GM23248 (cell line): ENCODE measurements at regions not wholly inside any gene's neighbourhood (a gene's known extent, or its start where the extent isn't known, plus 50 kb on each side); places are given as distances from the start of the nearest gene placed in this dataset.

Source experiments
- DNase-seq: peaks from one replicate; pipeline ENCODE4 v3.0.0-alpha.2; 2015
- H2AFZ ChIP-seq: fragments of 200-600 bp; sonication (generic); 2 replicates; pipeline ENCODE4 v1.6.1; 2016; ENCODE audit warnings: antibody characterized with exemption
- H3F3A ChIP-seq: fragments of 200-600 bp; sonication (generic); 2 replicates; pipeline ENCODE4 v1.6.1; 2016; ENCODE audit warnings: mild to moderate bottlenecking, antibody characterized with exemption, mixed run types; ENCODE audit not compliant: insufficient read depth
- H3K27ac ChIP-seq: fragments of 200-600 bp; sonication (generic); 2 replicates; pipeline ENCODE4 v1.5.1; 2016; ENCODE audit warnings: mild to moderate bottlenecking
- H3K27me3 ChIP-seq: fragments of 200-600 bp; sonication (generic); replicated peaks from 2 replicates; pipeline ENCODE4 v1.6.1; 2016; ENCODE audit warnings: mild to moderate bottlenecking; ENCODE audit not compliant: insufficient read depth
- H3K36me3 ChIP-seq: fragments of 200-600 bp; sonication (generic); 2 replicates; pipeline ENCODE4 v1.6.1; 2016; ENCODE audit warnings: low read depth, mild to moderate bottlenecking
- H3K4me1 ChIP-seq: fragments of 200-600 bp; sonication (generic); 2 replicates; pipeline ENCODE4 v1.6.1; 2016; ENCODE audit warnings: mild to moderate bottlenecking; ENCODE audit not compliant: insufficient read depth
- H3K4me2 ChIP-seq: fragments of 200-600 bp; sonication (generic); one replicate; pipeline ENCODE4 v1.6.1; 2016; ENCODE audit warnings: mild to moderate bottlenecking; ENCODE audit not compliant: unreplicated experiment
- H3K4me3 ChIP-seq: fragments of 200-600 bp; sonication (generic); 2 replicates; pipeline ENCODE4 v1.5.1; 2016; ENCODE audit warnings: mild to moderate bottlenecking
- H3K79me2 ChIP-seq: fragments of 200-600 bp; sonication (generic); 2 replicates; pipeline ENCODE4 v1.6.1; 2016; ENCODE audit warnings: mild to moderate bottlenecking; ENCODE audit not compliant: insufficient read depth
- H3K9ac ChIP-seq: fragments of 200-600 bp; sonication (generic); 2 replicates; pipeline ENCODE4 v1.6.1; 2016; ENCODE audit warnings: mild to moderate bottlenecking
- H3K9me2 ChIP-seq: fragments of 200-600 bp; sonication (generic); 2 replicates; pipeline ENCODE4 v1.6.1; 2016; ENCODE audit warnings: mixed run types, mild to moderate bottlenecking, moderate library complexity; ENCODE audit not compliant: insufficient read depth
- H3K9me3 ChIP-seq: fragments of 200-600 bp; sonication (generic); one replicate; pipeline ENCODE4 v1.6.1; 2017; ENCODE audit warnings: low read depth
- H4K20me1 ChIP-seq: fragments of 200-600 bp; sonication (generic); 2 replicates; pipeline ENCODE4 v1.6.0; 2016; ENCODE audit not compliant: insufficient read depth
- EZH2 ChIP-seq: fragments of 200-600 bp; sonication (generic); IDR thresholded peaks from 2 replicates; pipeline ENCODE4 v1.6.1; 2018; ENCODE audit warnings: antibody characterized with exemption, mild to moderate bottlenecking; ENCODE audit not compliant: insufficient read depth, poor library complexity, severe bottlenecking
- EZH2phosphoT487 ChIP-seq: fragments of 200-600 bp; sonication (generic); IDR thresholded peaks from 2 replicates; pipeline ENCODE4 v1.6.1; 2018; ENCODE audit warnings: antibody characterized with exemption, moderate library complexity, mild to moderate bottlenecking, low read depth; ENCODE audit not compliant: insufficient read depth
- WGBS, 2 experiments: methylation state at CpG; one replicate each; pipeline ENCODE4 v1.1.6; 2015 to 2017; ENCODE audit warnings: low lambda C conversion rate in 2 of 2, low coverage in 1 of 2; ENCODE audit errors: missing lambda C conversion rate in 2 of 2; 5-methylcytosine and 5-hydroxymethylcytosine counted together
- in situ Hi-C: fragments of 300-500 bp; cut with MboI; formaldehyde crosslinking; loops from 2 replicates; pipeline ENCODE4 v1.15.0; 2020

- no peaks in the 10 kb centered on the region for H3K4me1 ChIP-seq
- H3K9ac ChIP-seq = no peak overlapping the region
- no peaks in the 10 kb centered on the region for H3K79me2 ChIP-seq
- no peaks in the 10 kb centered on the region for H3K27me3 ChIP-seq
- H3K27ac ChIP-seq = no peak overlapping the region
- no peak overlapping the region for H3K4me2 ChIP-seq
- H3K9me3 ChIP-seq = no peaks in the 10 kb centered on the region
- H4K20me1 ChIP-seq = no peaks in the 10 kb centered on the region
- no peaks in the 10 kb centered on the region for H3F3A ChIP-seq
- in situ Hi-C loops = no loop called here
- no peak overlapping the region for H2AFZ ChIP-seq
- no peak for DNase-seq
- TF ChIP-seq EZH2 (no peak), EZH2phosphoT487 (no peak)
- 35 to 36% methylated on average over 1 of the region's 1 CpG for WGBS, 2 experiments
- no peaks in the 10 kb centered on the region for H3K9me2 ChIP-seq
- H3K4me3 ChIP-seq = no peak overlapping the region
- H3K36me3 ChIP-seq = no peaks in the 10 kb centered on the region
Measured at GRCh38 chr9:118236625-118237024, 532.4 kb downstream of the TLR4 start.

DNA sequence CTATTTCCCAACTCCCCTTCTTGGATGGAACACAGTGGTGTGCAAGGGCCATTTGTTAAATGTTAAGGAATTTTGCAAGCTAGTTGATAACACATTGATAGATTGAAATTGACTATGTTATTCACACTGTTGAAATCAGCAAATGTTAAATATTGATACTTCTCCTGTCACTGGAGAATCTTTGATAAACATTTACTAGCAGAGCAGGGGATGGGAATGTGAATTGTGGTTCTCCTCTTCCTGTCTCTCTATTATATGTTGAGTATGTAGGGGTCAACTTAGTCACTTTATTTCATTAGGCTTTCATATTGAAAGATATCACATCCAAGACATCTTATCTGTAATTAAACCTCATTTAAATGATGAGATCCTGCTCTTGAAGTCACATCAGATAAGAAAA, 533.9 kb downstream of the TLR4 start:
- Histone ChIP-seq H3K9me2 (no peaks in the 10 kb centered on the region), H2AFZ (no peak overlapping the region), H3F3A (no peaks in the 10 kb centered on the region), H3K4me3 (no peak overlapping the region), H3K36me3 (no peaks in the 10 kb centered on the region), H3K27ac (no peak overlapping the region), H3K27me3 (no peaks in the 10 kb centered on the region), H3K9ac (no peak overlapping the region), H3K4me2 (no peak overlapping the region), H4K20me1 (no peaks in the 10 kb centered on the region), H3K79me2 (no peaks in the 10 kb centered on the region), H3K4me1 (no peaks in the 10 kb centered on the region), H3K9me3 (no peaks in the 10 kb centered on the region)
- no peak for DNase-seq
- TF ChIP-seq EZH2phosphoT487 = no peak
- no peak for TF ChIP-seq EZH2
- in situ Hi-C loops = no loop called here

DNA sequence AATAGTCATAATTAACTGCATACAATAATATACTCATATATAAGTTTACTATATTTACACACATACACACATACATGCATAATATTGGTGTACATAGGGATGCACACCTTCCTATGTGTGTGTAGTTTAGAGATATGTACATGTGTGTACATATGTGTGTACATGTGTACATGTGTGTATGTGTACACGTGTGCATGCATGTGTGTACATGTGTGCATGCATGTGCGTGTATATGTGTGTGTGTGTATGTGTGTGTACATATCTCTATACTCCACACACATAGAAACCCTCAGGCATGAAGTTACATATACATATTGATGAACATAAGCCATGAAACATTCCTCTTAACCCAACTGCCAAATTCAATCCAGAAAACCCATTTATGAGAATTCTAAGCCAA, 547.8 kb downstream of the TLR4 start:
- no peak overlapping the region for H3K9ac ChIP-seq
- no peak overlapping the region for H3K4me3 ChIP-seq
- H3K9me3 ChIP-seq = no peaks in the 10 kb centered on the region
- 27 to 30% methylated on average over 2 of the region's 2 CpGs for WGBS, 2 experiments
- H3K27ac ChIP-seq = no peak overlapping the region
- H3K9me2 ChIP-seq = no peaks in the 10 kb centered on the region
- no peaks in the 10 kb centered on the region for H3K79me2 ChIP-seq
- no peaks in the 10 kb centered on the region for H3K27me3 ChIP-seq
- no peaks in the 10 kb centered on the region for H4K20me1 ChIP-seq
- no peak for DNase-seq
- H2AFZ ChIP-seq = no peak overlapping the region
- in situ Hi-C loops = no loop called here
- TF ChIP-seq EZH2 (no peak), EZH2phosphoT487 (no peak)
- no peak overlapping the region for H3K4me2 ChIP-seq
- no peaks in the 10 kb centered on the region for H3K4me1 ChIP-seq
- no peaks in the 10 kb centered on the region for H3F3A ChIP-seq
- H3K36me3 ChIP-seq = no peaks in the 10 kb centered on the region

DNA sequence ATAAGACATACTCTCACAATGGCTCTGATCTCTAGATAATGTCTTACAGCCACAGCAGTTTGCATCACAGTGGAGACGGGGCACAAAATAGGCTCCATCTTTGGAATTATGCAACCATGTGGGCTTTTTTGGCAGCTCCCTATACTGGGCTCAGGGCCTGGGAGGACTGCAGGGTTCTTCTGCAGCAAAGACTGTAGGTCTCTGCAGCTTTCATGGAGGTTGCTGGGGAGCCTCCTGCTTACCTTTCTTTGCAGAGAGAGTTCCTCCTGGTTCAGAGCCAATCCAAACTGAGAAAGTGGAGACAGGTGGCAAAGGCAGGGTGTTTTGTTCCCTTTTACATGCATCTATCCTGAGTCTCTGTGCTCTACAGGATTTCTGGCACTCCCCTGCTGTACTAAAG, 558.0 kb downstream of the TLR4 start:
- Histone ChIP-seq H3K4me2 (no peak overlapping the region), H3K9me2 (no peaks in the 10 kb centered on the region), H3K4me1 (no peaks in the 10 kb centered on the region), H2AFZ (no peak overlapping the region), H3K9ac (no peak overlapping the region), H4K20me1 (no peaks in the 10 kb centered on the region), H3F3A (no peaks in the 10 kb centered on the region), H3K27me3 (no peaks in the 10 kb centered on the region), H3K79me2 (no peaks in the 10 kb centered on the region), H3K36me3 (no peaks in the 10 kb centered on the region), H3K4me3 (no peak overlapping the region), H3K9me3 (no peaks in the 10 kb centered on the region), H3K27ac (no peak overlapping the region)
- TF ChIP-seq EZH2phosphoT487 = no peak
- TF ChIP-seq EZH2 = no peak
- in situ Hi-C loops = no loop called here
- 0 to 18% methylated on average over 1 of the region's 1 CpG for WGBS, 2 experiments
- DNase-seq = no peak

- in situ Hi-C loops = no loop called here
- Histone ChIP-seq H3K27me3 (no peaks in the 10 kb centered on the region), H3K9me2 (no peaks in the 10 kb centered on the region), H3K4me2 (no peak overlapping the region), H4K20me1 (no peaks in the 10 kb centered on the region), H3K9me3 (no peaks in the 10 kb centered on the region), H3K79me2 (no peaks in the 10 kb centered on the region), H3F3A (no peaks in the 10 kb centered on the region), H3K4me3 (no peak overlapping the region), H3K4me1 (no peaks in the 10 kb centered on the region), H2AFZ (no peak overlapping the region), H3K9ac (no peak overlapping the region), H3K36me3 (no peaks in the 10 kb centered on the region), H3K27ac (no peak overlapping the region)
- TF ChIP-seq EZH2phosphoT487 (no peak), EZH2 (no peak)
- DNase-seq = no peak
Measured at GRCh38 chr9:118263949-118264348, 559.7 kb downstream of the TLR4 start.
